K562 (cell line): ENCODE measurements at regions not wholly inside any gene's neighbourhood (a gene's known extent, or its start where the extent isn't known, plus 50 kb on each side); places are given as distances from the start of the nearest gene placed in this dataset.

Experiments used
- ATAC-seq: fragments of 200-7000 bp; cut with Tn5 transposase; 3 replicates; pipeline ENCODE4 v1.9.1; 2020; ENCODE audit warnings: moderate library complexity
- BruUV-seq: library from RNA; stranded (reverse); fragments of 400-500 nt; replicated peaks from 2 replicates; lab custom pipeline; 2021; lab: Mats Ljungman, UMichigan
- CTCF ChIA-PET: fragments of 300-600 bp; formaldehyde crosslinking; extraction: SDS; loops from one replicate; lab custom pipeline; 2021; ENCODE audit warnings: low intra/inter-chr PET ratio; lab: Yijun Ruan, JAX
- POLR2A ChIA-PET: fragments of 300-600, 350-650 bp; sonication (Branson Sonifier 250); formaldehyde crosslinking; extraction: SDS; loops from one replicate; lab custom pipeline; 2021; ENCODE audit warnings: antibody characterized with exemption, inconsistent platforms; lab: Yijun Ruan, JAX
- DNase-seq, 4 experiments: peaks; one replicate each; pipeline versions ENCODE4 v3.0.0 to v3.0.0-alpha.2; 2011 to 2018; ENCODE audit warnings: low spot score in 3 of 4, mixed read lengths in 3 of 4; ENCODE audit errors: extremely low read depth in 1 of 4
- FAIRE-seq: peaks from 2 replicates; lab custom pipeline; 2011; peaks lifted over from hg19 to GRCh38; lab: Jason Lieb, UNC
- H2AFZ ChIP-seq: 2 replicates; pipeline ENCODE4 v1.6.0; 2011; ENCODE audit warnings: low read depth, low read length, control low read depth, inconsistent platforms
- H3K27ac ChIP-seq: fragments of 200-600 bp; 3 replicates; pipeline ENCODE4 v1.8.0; 2011; ENCODE audit warnings: low read depth, mild to moderate bottlenecking, control low read depth, inconsistent platforms, low read length, moderate library complexity, mixed read lengths; ENCODE audit errors: extremely low read depth
- H3K27me3 ChIP-seq, 2 experiments: fragments of 300-600 bp in 1 of 2; 2 replicates in 1 of 2; 3 replicates in 1 of 2; pipeline versions ENCODE4 v1.6.0 to v1.8.0; 2011; ENCODE audit warnings: inconsistent platforms in 2 of 2, low read length in 2 of 2, mild to moderate bottlenecking in 1 of 2, mixed read lengths in 1 of 2, moderate library complexity in 1 of 2; ENCODE audit not compliant: control insufficient read depth in 2 of 2, insufficient read depth in 2 of 2
- H3K36me3 ChIP-seq: fragments of 300-600 bp; 3 replicates; pipeline ENCODE4 v1.8.0; 2011; ENCODE audit warnings: mild to moderate bottlenecking, low read length, inconsistent platforms; ENCODE audit not compliant: control insufficient read depth, insufficient read depth
- H3K4me1 ChIP-seq, 2 experiments: fragments of 200-600 bp in 1 of 2; replicated peaks in 1 of 2; 2 replicates in 1 of 2; 3 replicates in 1 of 2; pipeline versions ENCODE4 v1.5.1 to v1.8.0; 2011; ENCODE audit warnings: inconsistent platforms in 2 of 2, low read length in 2 of 2, mild to moderate bottlenecking in 1 of 2, mixed read lengths in 1 of 2, moderate library complexity in 1 of 2; ENCODE audit not compliant: control insufficient read depth in 2 of 2, insufficient read depth in 2 of 2
- H3K4me2 ChIP-seq: 2 replicates; pipeline ENCODE4 v1.6.1; 2011; ENCODE audit warnings: low read length, control low read depth, inconsistent platforms, mixed read lengths; ENCODE audit not compliant: insufficient read depth
- H3K4me3 ChIP-seq: fragments of 200-600 bp; sonication (generic), shearing (Covaris generic); 2 replicates; pipeline ENCODE4 v1.5.1; 2016; ENCODE audit warnings: control low read depth, inconsistent platforms
- H3K79me2 ChIP-seq: fragments of 200-600 bp; 3 replicates; pipeline ENCODE4 v1.8.0; 2011; ENCODE audit warnings: low read length, inconsistent platforms; ENCODE audit not compliant: control insufficient read depth, insufficient read depth
- H3K9ac ChIP-seq, 2 experiments: 2 replicates each; pipeline versions ENCODE4 v1.6.0 to v1.6.1; 2011; ENCODE audit warnings: low read depth in 2 of 2, low read length in 2 of 2, control low read depth in 1 of 2, inconsistent platforms in 1 of 2, mild to moderate bottlenecking in 1 of 2, mixed read lengths in 1 of 2; ENCODE audit not compliant: insufficient read depth in 1 of 2
- H3K9me1 ChIP-seq: one replicate; pipeline ENCODE4 v1.6.0; 2011; ENCODE audit warnings: inconsistent platforms, mild to moderate bottlenecking, low read length, moderate library complexity; ENCODE audit not compliant: control insufficient read depth, insufficient read depth
- H3K9me3 ChIP-seq: replicated peaks from 2 replicates; pipeline ENCODE4 v1.5.1; 2011; ENCODE audit warnings: low read depth, low read length, inconsistent platforms; ENCODE audit not compliant: control insufficient read depth, insufficient read depth
- H4K20me1 ChIP-seq: replicated peaks from 2 replicates; pipeline ENCODE4 v1.6.1; 2011; ENCODE audit warnings: low read length, inconsistent platforms, mixed read lengths; ENCODE audit not compliant: control insufficient read depth, insufficient read depth
- ARID2 ChIP-seq: fragments of 450-650 bp; IDR thresholded peaks from 2 replicates; pipeline ENCODE4 v1.6.1; 2017; ENCODE audit warnings: antibody characterized with exemption, mild to moderate bottlenecking
- MEF2A ChIP-seq: IDR thresholded peaks from 2 replicates; pipeline ENCODE4 v1.6.1; 2011; ENCODE audit warnings: low read depth, mild to moderate bottlenecking, low read length, moderate library complexity; ENCODE audit not compliant: control insufficient read depth
- NELFE ChIP-seq: IDR thresholded peaks from 2 replicates; pipeline ENCODE4 v1.6.1; 2011; ENCODE audit warnings: mild to moderate bottlenecking; ENCODE audit not compliant: insufficient read depth, insufficient read length
- PML ChIP-seq: IDR thresholded peaks from 2 replicates; pipeline ENCODE4 v1.6.1; 2012; ENCODE audit warnings: low read length, inconsistent platforms
- ZC3H11A ChIP-seq: IDR thresholded peaks from 2 replicates; pipeline ENCODE4 v1.6.1; 2012; ENCODE audit warnings: low read depth, low read length, improper control_type of control experiment
- ZNF143 ChIP-seq: sonication (generic); formaldehyde crosslinking; IDR thresholded peaks from 2 replicates; pipeline ENCODE4 v1.9.0; 2022; ENCODE audit warnings: mild to moderate bottlenecking, missing genetic modification reagents
- ZNF384 ChIP-seq: IDR thresholded peaks from 2 replicates; pipeline ENCODE4 v1.6.1; 2012; ENCODE audit warnings: low read depth, low read length, improper control_type of control experiment
- WGBS: fragments of 100-300 bp; shearing (Covaris generic); methylation state at CpG from one replicate; pipeline ENCODE4 v1.1.6; 2016; ENCODE audit warnings: low coverage, mixed read lengths; ENCODE audit not compliant: insufficient coverage; ENCODE audit errors: missing lambda C conversion rate; 5-methylcytosine and 5-hydroxymethylcytosine counted together
- in situ Hi-C: fragments of 300-500 bp; cut with MboI; formaldehyde crosslinking; loops from 4 replicates; pipeline ENCODE4 v1.15.0; 2018; ENCODE audit warnings: inconsistent platforms, mixed read lengths
- intact Hi-C: fragments of 100-400 bp; cut with micrococcal nuclease; formaldehyde crosslinking; loops from 2 replicates; pipeline ENCODE4 v1.14.2; 2022

GRCh38 chr13:105591277-105591676 is 944.2 kb downstream of the EFNB2 start:
- FAIRE-seq: no peak
- Histone ChIP-seq H3K4me3 (no peak overlapping the region), H3K79me2 (no peaks in the 10 kb centered on the region), H3K36me3 (no peaks in the 10 kb centered on the region), H3K4me1 (no peaks in the 10 kb centered on the region), H3K9me1 (no peaks in the 10 kb centered on the region), H3K9ac (no peak overlapping the region), H2AFZ (no peak overlapping the region), H3K9me3 (no peaks in the 10 kb centered on the region), H3K27me3 (no peaks in the 10 kb centered on the region), H3K4me2 (no peak overlapping the region), H4K20me1 (no peaks in the 10 kb centered on the region), H3K27ac (no peak overlapping the region)
- in situ Hi-C loops: no loop called here
- ChIA-PET CTCF (no interaction called here), POLR2A (no interaction called here)
- no peak for ATAC-seq
- intact Hi-C loops: no loop called here
- 0% methylated on average over 3 of the region's 3 CpGs for WGBS
- no peak for DNase-seq
- TF ChIP-seq NELFE: no peak
- no peak for TF ChIP-seq ZNF384
- BruUV-seq: no TSS peak

- FAIRE-seq: no peak
- no peak overlapping the region for H3K27ac ChIP-seq
- CTCF ChIA-PET: no interaction called here
- no peaks in the 10 kb centered on the region for H3K27me3 ChIP-seq
- in situ Hi-C loops (no loop called here), intact Hi-C loops (no loop called here)
- H2AFZ ChIP-seq: no peak overlapping the region
- no peaks in the 10 kb centered on the region; the same call in 1 of the 2 replicates for H3K9me3 ChIP-seq
- no peaks in the 10 kb centered on the region for H3K9me1 ChIP-seq
- ATAC-seq: no peak
- no peaks in the 10 kb centered on the region for H4K20me1 ChIP-seq
- POLR2A ChIA-PET: no interaction called here
- TF ChIP-seq ZNF143: no peak
- no peak for TF ChIP-seq MEF2A
- no peak for TF ChIP-seq ARID2
- TF ChIP-seq ZC3H11A: no peak
- TF ChIP-seq PML: no peak
- no peaks in the 10 kb centered on the region for H3K36me3 ChIP-seq
- no peak overlapping the region for H3K4me3 ChIP-seq
- no TSS peak for BruUV-seq
- no peaks in the 10 kb centered on the region for H3K79me2 ChIP-seq
- no peak overlapping the region for H3K4me2 ChIP-seq
- no peak overlapping the region for H3K9ac ChIP-seq
- no peaks in the 10 kb centered on the region for H3K4me1 ChIP-seq
- WGBS: 0% methylated on average over 7 of the region's 7 CpGs
- DNase-seq: no peak
Observed at GRCh38 chr13:105587786-105588185, 947.7 kb downstream of the EFNB2 start.
